Erythroblast (primary cell): ENCODE measurements at regions not wholly inside any gene's neighbourhood (a gene's known extent, or its start where the extent isn't known, plus 50 kb on each side); places are given as distances from the start of the nearest gene placed in this dataset.

Source experiments
- DNase-seq, 2 experiments: peaks; one replicate each; lab custom pipeline; 2025; lab: John Stamatoyannopoulos, UW
- GATA1 ChIP-seq: IDR thresholded peaks from 2 replicates; pipeline ENCODE4 v1.6.1; 2011; ENCODE audit warnings: low read depth, mild to moderate bottlenecking, control low read depth, low read length, moderate library complexity
- POLR2A ChIP-seq: IDR thresholded peaks from 2 replicates; pipeline ENCODE4 v1.6.1; 2011; ENCODE audit warnings: mild to moderate bottlenecking, low read length

DNA sequence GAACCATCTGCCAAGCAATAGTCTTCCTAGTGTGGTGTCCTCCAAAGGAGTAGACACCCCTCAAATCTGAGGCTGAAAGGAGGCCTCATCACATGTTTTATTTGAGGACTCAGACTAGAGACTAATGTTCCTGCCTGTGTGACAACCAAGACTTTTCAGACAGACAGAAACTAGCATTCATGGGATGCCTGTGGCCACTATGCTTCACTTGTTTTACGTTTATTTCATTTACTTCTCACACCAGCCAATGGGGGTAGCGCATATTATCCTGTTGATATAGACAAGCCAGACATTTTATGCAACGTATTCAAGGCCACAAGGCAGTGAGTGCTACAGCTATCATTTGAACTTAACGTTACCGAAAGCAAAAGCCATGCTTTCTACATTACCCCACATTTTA lies 391.7 kb upstream of the HTR2A start:
- TF ChIP-seq GATA1 = no peak
- TF ChIP-seq POLR2A = no peak
- DNase-seq = no peak

DNA sequence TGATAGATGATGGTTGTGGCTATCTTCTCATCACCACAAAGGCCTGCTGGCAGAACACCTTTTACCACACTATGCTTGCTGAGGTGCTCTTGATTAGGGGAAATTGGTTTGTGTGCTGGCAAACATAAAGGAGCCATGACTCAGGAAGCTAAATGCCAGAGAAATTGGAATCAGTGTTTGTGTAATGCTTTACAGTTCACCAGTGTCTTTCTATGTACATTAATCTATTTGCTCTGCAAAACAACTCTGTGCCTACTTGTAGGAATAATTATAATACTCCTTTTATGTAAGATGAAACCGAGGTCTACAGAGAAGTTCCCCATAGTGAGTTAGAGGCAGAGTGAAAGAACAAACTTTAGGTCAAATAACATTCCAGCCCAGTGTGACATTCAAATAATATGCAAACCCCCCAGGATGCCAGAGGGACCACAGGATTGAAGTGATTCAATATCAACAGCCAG lies 390.5 kb upstream of the HTR2A start:
- no peak for TF ChIP-seq GATA1
- DNase-seq = no peak

DNA sequence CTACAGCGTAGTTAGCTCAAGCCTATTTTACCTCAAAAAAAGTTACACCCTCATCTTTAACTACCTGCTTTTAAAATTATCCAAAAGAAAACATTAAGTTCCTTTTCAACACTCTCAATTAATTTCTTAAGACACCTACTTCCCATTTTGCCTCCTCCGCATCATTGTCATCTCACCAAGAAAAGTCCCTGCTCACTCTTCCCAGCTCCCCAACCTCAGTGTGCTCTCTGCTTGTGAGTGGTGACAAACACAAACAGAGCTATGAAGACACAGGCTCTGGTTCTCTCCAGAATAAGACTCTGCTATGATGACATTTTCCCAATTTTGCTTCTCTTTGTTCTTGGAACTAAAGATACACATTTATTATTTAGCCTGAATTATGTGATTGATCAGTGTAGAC lies 385.1 kb upstream of the HTR2A start:
- no peak for DNase-seq
- TF ChIP-seq POLR2A = no peak
- TF ChIP-seq GATA1 = no peak

- TF ChIP-seq POLR2A (no peak), GATA1 (no peak)
Observed at GRCh38 chr13:47279920-47280319, 383.1 kb upstream of the HTR2A start.

GRCh38 chr13:47277774-47278173 lies 380.9 kb upstream of the HTR2A start:
- no peak for DNase-seq
- no peak for TF ChIP-seq GATA1
- no peak for TF ChIP-seq POLR2A

More at GRCh38 chr13:47279920-47280319, 383.1 kb upstream of the HTR2A start:
- DNase-seq = no peak

GRCh38 chr13:47268270-47268669 lies 371.4 kb upstream of the HTR2A start:
- no peak for DNase-seq
- TF ChIP-seq GATA1 (no peak), POLR2A (no peak)

GRCh38 chr13:47258384-47258783 lies 361.5 kb upstream of the HTR2A start:
- TF ChIP-seq GATA1 (no peak), POLR2A (no peak)
- no peak for DNase-seq

DNA sequence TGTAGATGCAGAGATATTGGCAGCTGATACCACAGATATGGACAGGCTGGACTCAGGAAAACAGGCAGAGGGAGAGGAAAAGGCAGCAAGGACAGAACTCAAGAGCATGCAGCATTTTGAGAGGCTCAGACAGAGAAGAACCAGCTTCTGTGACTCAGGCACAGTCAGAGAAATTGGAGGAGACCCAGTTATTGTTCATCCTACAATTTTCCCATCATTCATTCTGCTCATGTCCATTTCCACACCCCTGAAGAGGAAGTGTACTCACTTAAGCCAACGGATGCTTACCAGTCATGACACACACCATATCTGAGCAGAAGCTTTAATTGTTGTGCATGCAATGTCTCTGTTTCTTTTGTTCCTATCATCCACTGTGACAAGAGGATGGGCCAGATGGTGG lies 359.8 kb upstream of the HTR2A start:
- no peak for TF ChIP-seq POLR2A
- TF ChIP-seq GATA1 = no peak
- no peak for DNase-seq

GRCh38 chr13:47252627-47253026 lies 355.8 kb upstream of the HTR2A start:
- DNase-seq = no peak
- TF ChIP-seq POLR2A (no peak), GATA1 (no peak)

- TF ChIP-seq GATA1 = no peak
- no peak for TF ChIP-seq POLR2A
- no peak for DNase-seq
Observed at GRCh38 chr13:47251771-47252170, 354.9 kb upstream of the HTR2A start.

- no peak for DNase-seq
- TF ChIP-seq POLR2A = no peak
- TF ChIP-seq GATA1 = no peak
Observed at GRCh38 chr13:47250146-47250545, 353.3 kb upstream of the HTR2A start.

- TF ChIP-seq POLR2A (no peak), GATA1 (no peak)
- no peak for DNase-seq
Observed at GRCh38 chr13:47249266-47249665, 352.4 kb upstream of the HTR2A start.

- TF ChIP-seq POLR2A (no peak), GATA1 (no peak)
- DNase-seq = no peak
Observed at GRCh38 chr13:47241446-47241845, 344.6 kb upstream of the HTR2A start.

- DNase-seq = no peak
- TF ChIP-seq GATA1 (no peak), POLR2A (no peak)
Observed at GRCh38 chr13:47239025-47239424, 342.2 kb upstream of the HTR2A start.

DNA sequence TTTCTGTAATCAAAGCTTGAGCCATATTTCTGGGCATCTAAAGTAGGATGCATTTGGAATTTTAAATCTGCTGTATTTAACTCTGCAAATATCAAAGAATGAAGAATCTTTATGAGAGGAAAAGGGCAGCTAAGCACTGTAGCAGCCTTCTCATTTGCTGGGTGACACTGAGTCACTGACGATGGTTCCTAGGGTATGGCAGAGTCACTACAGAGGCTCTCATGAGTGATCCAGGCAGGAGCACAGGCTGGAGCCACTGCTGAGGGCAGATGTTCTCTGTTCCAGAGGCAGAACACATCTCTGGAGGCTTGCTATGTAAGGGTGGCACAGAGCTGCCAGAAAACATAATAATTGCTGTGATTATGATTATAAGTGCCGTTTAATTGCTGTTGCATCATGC lies 340.7 kb upstream of the HTR2A start:
- no peak for TF ChIP-seq GATA1
- TF ChIP-seq POLR2A = no peak

DNA sequence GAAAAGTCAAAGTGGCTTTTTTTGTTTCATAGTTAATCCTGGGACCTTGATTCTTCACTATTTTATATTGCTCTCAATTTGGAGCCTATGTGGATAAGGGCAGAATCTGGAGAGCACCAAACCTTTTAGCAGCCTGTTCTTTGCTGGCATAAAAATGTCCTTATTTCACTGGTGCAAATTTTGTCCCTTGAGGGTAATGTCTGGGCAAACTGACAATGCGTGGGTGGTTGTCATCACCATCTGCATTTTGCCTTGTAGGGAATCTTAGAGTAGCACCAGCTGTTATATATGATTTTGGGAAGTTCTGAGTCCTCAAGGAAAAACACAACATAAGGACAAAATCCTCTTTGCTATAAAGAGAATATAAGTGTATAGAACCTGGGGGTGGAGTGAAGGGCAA lies 336.9 kb upstream of the HTR2A start:
- TF ChIP-seq GATA1 = no peak
- no peak for TF ChIP-seq POLR2A
- no peak for DNase-seq

More for the DNA sequence above, 340.7 kb upstream of the HTR2A start:
- DNase-seq = no peak
